ENCODE measurements at regions not wholly inside any gene's neighbourhood (a gene's known extent, or its start where the extent isn't known, plus 50 kb on each side); places are given as distances from the start of the nearest gene placed in this dataset.

DNA sequence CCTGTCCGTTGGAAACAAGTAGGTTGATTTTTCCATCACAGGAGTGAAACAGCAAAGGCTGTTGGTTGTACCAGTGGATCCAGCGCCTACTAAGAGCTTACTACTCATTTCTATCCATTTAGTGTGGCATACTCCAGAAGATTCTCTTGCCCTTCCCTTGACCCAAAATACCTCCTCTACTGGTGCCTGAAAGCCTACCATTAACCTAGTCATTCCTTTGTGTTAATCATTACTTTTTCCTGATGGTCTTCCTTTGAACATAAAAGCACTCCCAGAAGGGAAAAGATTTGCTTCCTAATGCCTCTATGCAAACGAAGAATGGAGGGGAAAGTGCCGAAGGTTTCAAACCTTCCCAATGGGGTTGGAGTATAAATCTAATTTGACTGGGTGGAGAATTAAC, 123.3 kb downstream of the QRSL1 start:
- H3K4me3 ChIP-seq (ENCODE audit: low read depth in 1 of 5, low read length in 5 of 5): no peak overlapping the region
- no peak overlapping the region for H3K27ac ChIP-seq (ENCODE audit: low read depth, low read length)
- no peaks in the 10 kb centered on the region for H3K4me1 ChIP-seq (ENCODE audit: control insufficient read depth in 5 of 5, insufficient read depth in 5 of 5, low read length in 5 of 5)
- no peak overlapping the region for H3K9ac ChIP-seq (ENCODE audit: low read length in 5 of 5)
- H3K36me3 ChIP-seq (ENCODE audit: control insufficient read depth in 5 of 5, insufficient read depth in 5 of 5, low read length in 5 of 5): no peaks in the 10 kb centered on the region
- H3K9me3 ChIP-seq (ENCODE audit: control insufficient read depth in 5 of 5, low read length in 5 of 5): no peaks in the 10 kb centered on the region
- no peaks in the 10 kb centered on the region for H3K27me3 ChIP-seq (ENCODE audit: control insufficient read depth in 5 of 5, insufficient read depth in 4 of 5, low read length in 5 of 5)

DNA sequence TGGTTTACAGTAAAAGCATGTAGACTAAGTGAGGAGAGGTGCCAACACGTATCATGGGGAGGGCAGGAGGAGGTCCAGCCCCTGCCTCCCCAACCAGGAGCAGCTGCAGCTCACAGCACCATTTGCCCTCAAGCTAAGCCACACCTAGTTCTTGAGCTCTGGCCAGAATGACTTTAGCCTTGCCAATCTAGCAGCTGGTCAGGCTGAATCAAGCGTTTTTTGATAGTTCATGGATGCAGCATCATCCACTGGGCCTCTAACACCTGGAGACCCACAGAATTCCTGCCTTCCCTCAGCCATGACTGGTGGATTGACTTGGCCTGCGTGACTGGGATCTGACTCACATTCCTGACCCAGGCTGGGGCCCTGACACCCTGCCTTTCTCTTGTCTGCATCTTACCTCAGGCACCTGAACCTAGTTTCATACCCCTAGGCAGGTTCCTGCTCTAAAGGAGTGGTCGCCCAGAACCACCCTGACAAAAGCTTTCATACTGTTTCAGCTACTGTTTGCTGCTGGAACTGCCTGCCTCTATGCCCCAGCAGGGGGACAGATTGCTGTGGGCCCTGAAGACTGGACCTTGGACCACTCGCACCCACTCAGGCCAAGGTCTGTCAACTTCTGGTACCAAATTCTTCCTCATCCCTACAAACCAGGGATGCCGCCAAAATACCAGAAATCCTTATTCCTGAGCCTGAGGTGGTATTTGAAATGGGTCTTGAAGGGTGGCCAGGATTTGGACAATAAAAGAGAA, 122.3 kb downstream of the QRSL1 start:
- Histone ChIP-seq H3K9me3 (ENCODE audit: control insufficient read depth in 5 of 5, low read length in 5 of 5) (no peaks in the 10 kb centered on the region), H3K36me3 (ENCODE audit: control insufficient read depth in 5 of 5, insufficient read depth in 5 of 5, low read length in 5 of 5) (no peaks in the 10 kb centered on the region), H3K4me1 (ENCODE audit: control insufficient read depth in 5 of 5, insufficient read depth in 5 of 5, low read length in 5 of 5) (no peaks in the 10 kb centered on the region), H3K27me3 (ENCODE audit: control insufficient read depth in 5 of 5, insufficient read depth in 4 of 5, low read length in 5 of 5) (no peaks in the 10 kb centered on the region), H3K27ac (ENCODE audit: low read depth, low read length) (no peak overlapping the region), H3K4me3 (ENCODE audit: low read depth in 1 of 5, low read length in 5 of 5) (no peak overlapping the region), H3K9ac (ENCODE audit: low read length in 5 of 5) (no peak overlapping the region)

DNA sequence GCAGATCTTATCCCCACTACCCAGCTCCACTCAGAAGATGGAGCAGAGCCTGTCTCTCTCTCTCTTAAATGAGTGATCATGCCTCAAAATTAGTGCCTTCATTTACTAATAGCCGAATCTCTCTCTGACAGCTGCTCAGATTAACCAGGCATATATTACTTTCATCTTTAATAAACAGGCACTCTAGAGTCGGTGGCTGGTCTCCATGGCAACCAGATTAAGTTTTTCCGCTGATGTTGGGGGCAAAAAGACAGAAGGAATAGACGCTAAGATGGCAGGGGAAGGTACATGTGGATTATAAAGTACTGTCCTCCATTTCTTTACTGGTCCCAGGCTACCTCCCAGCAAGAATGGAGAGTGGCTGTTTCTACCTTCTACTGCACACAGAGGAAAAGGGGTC, 121.6 kb downstream of the QRSL1 start:
- Histone ChIP-seq H3K36me3 (ENCODE audit: control insufficient read depth in 5 of 5, insufficient read depth in 5 of 5, low read length in 5 of 5) (no peaks in the 10 kb centered on the region), H3K27me3 (ENCODE audit: control insufficient read depth in 5 of 5, insufficient read depth in 4 of 5, low read length in 5 of 5) (no peaks in the 10 kb centered on the region), H3K27ac (ENCODE audit: low read depth, low read length) (no peak overlapping the region), H3K9me3 (ENCODE audit: control insufficient read depth in 5 of 5, low read length in 5 of 5) (no peaks in the 10 kb centered on the region), H3K4me3 (ENCODE audit: low read depth in 1 of 5, low read length in 5 of 5) (no peak overlapping the region), H3K4me1 (ENCODE audit: control insufficient read depth in 5 of 5, insufficient read depth in 5 of 5, low read length in 5 of 5) (no peaks in the 10 kb centered on the region), H3K9ac (ENCODE audit: low read length in 5 of 5) (no peak overlapping the region)

DNA sequence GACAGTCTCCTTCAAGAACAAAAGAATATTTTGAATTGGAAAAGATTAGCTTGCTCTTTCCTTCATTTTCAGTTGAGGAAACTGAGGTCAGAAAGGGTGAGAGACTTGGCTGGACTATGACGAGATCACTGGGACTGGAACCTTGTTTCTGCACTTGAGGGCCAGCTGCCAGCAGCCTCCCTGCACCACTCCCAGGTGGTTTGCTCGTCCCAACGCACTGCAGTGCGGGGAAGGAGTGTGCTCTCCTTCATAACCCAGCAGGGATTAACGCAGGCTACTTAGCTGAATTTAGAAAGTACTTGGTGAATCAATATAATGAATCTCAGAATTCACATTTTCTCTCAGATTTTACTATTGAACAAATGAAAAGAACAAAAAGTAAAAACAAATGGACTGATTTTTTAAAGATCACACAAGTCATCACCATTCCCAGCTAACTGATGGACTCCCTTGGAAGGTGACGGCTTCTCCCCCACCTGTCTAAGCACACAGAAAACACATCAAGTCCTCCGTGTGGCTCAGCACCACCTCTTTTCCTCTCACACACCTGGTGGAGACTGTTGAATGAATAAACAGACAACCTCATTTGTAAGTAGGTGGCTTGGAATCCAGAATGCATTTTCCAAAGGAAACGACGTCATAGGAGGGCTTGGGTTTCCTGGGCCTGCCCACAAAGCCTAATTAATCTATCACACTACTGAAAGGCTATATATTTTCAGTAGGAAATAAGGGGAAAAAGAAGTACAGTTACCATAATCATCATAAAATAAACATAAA, 121.0 kb downstream of the QRSL1 start:
- no peaks in the 10 kb centered on the region for H3K27me3 ChIP-seq (ENCODE audit: control insufficient read depth in 5 of 5, insufficient read depth in 4 of 5, low read length in 5 of 5)
- H3K9me3 ChIP-seq (ENCODE audit: control insufficient read depth in 5 of 5, low read length in 5 of 5): no peaks in the 10 kb centered on the region
- no peak overlapping the region for H3K27ac ChIP-seq (ENCODE audit: low read depth, low read length)
- H3K9ac ChIP-seq (ENCODE audit: low read length in 5 of 5): no peak overlapping the region
- H3K4me3 ChIP-seq (ENCODE audit: low read depth in 1 of 5, low read length in 5 of 5): no peak overlapping the region
- no peaks in the 10 kb centered on the region for H3K36me3 ChIP-seq (ENCODE audit: control insufficient read depth in 5 of 5, insufficient read depth in 5 of 5, low read length in 5 of 5)
- no peaks in the 10 kb centered on the region for H3K4me1 ChIP-seq (ENCODE audit: control insufficient read depth in 5 of 5, insufficient read depth in 5 of 5, low read length in 5 of 5)

DNA sequence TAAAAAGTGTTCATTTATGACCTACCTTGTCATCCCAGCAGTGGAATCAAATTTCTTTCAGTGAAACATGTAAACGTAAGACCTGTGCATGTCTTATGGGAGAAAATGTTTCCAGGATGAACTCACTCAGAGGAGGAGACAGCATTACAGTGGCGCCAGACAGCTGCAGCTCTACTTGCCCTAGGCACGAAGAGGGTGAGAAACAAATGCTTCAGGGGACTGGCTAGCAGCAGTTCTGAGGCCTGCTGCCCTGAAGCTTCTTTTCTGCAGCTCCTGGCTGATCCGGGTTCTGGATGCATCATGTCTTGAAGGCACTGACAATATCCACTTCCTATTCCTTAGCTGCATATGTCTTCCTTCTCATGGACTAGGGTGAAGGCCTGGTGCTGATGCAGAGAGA, 120.2 kb downstream of the QRSL1 start:
- no peaks in the 10 kb centered on the region for H3K27me3 ChIP-seq (ENCODE audit: control insufficient read depth in 5 of 5, insufficient read depth in 4 of 5, low read length in 5 of 5)
- no peaks in the 10 kb centered on the region for H3K36me3 ChIP-seq (ENCODE audit: control insufficient read depth in 5 of 5, insufficient read depth in 5 of 5, low read length in 5 of 5)
- H3K4me3 ChIP-seq (ENCODE audit: low read depth in 1 of 5, low read length in 5 of 5): no peak overlapping the region
- H3K4me1 ChIP-seq (ENCODE audit: control insufficient read depth in 5 of 5, insufficient read depth in 5 of 5, low read length in 5 of 5): no peaks in the 10 kb centered on the region
- no peaks in the 10 kb centered on the region for H3K9me3 ChIP-seq (ENCODE audit: control insufficient read depth in 5 of 5, low read length in 5 of 5)
- no peak overlapping the region for H3K9ac ChIP-seq (ENCODE audit: low read length in 5 of 5)
- no peak overlapping the region for H3K27ac ChIP-seq (ENCODE audit: low read depth, low read length)

DNA sequence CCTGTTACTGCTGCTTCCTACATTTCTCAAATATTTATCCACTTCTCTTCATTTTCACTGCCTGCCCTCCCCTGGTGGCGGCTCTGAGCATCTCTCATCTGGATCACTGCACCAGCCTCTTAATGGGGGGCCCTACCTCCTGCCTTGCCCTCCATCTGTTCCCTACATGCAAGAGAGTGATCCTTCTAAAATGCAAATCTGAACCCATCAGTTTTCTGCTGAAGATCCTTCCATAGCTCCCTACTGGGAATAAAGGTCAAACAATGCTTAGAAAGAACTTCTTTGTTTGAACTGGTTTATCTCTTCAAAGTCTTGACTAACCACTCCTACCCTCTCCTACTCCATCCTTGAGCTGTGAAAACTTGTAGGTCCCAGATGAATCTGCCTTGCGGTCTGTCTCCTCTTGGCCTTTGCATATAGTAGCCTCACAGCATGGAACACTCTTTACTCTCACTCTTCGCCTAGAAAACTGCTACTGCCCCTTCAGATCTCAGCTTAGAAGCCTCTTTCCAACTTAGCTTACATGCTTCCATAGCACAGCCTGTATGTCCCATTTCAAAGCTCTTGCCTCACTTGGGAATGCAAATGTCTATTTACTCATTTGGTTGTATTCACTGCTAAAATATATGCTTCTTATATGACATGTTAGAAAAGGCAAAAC, 119.3 kb downstream of the QRSL1 start:
- no peaks in the 10 kb centered on the region for H3K27me3 ChIP-seq (ENCODE audit: control insufficient read depth in 5 of 5, insufficient read depth in 4 of 5, low read length in 5 of 5)
- H3K9ac ChIP-seq (ENCODE audit: low read length in 5 of 5): no peak overlapping the region
- no peak overlapping the region for H3K27ac ChIP-seq (ENCODE audit: low read depth, low read length)
- H3K4me3 ChIP-seq (ENCODE audit: low read depth in 1 of 5, low read length in 5 of 5): no peak overlapping the region
- H3K36me3 ChIP-seq (ENCODE audit: control insufficient read depth in 5 of 5, insufficient read depth in 5 of 5, low read length in 5 of 5): no peaks in the 10 kb centered on the region
- H3K9me3 ChIP-seq (ENCODE audit: control insufficient read depth in 5 of 5, low read length in 5 of 5): no peaks in the 10 kb centered on the region
- no peaks in the 10 kb centered on the region for H3K4me1 ChIP-seq (ENCODE audit: control insufficient read depth in 5 of 5, insufficient read depth in 5 of 5, low read length in 5 of 5)

DNA sequence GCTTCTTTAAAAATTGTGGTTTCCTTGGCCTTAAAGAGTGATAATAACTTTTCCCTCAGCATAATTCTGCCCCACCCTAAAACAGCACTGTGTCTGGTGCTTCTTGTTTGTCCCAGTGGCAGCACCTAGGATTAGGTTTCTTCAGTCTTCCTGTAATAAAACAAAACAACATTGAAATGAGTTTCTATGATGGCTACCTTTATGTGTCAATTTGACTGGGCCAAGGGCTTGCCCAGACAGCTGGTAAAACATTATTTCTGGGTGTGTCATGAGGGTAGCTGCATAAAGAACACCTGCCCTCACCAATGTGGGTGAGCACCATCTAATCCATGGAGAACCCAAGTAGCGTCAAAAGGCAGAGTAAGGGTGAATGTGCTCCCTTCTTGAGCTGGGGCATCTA, 117.8 kb downstream of the QRSL1 start:
- no peak overlapping the region for H3K4me3 ChIP-seq (ENCODE audit: low read depth in 1 of 5, low read length in 5 of 5)
- no peaks in the 10 kb centered on the region for H3K4me1 ChIP-seq (ENCODE audit: control insufficient read depth in 5 of 5, insufficient read depth in 5 of 5, low read length in 5 of 5)
- no peak overlapping the region for H3K27ac ChIP-seq (ENCODE audit: low read depth, low read length)
- no peaks in the 10 kb centered on the region for H3K36me3 ChIP-seq (ENCODE audit: control insufficient read depth in 5 of 5, insufficient read depth in 5 of 5, low read length in 5 of 5)
- no peaks in the 10 kb centered on the region for H3K9me3 ChIP-seq (ENCODE audit: control insufficient read depth in 5 of 5, low read length in 5 of 5)
- H3K9ac ChIP-seq (ENCODE audit: low read length in 5 of 5): no peak overlapping the region
- H3K27me3 ChIP-seq (ENCODE audit: control insufficient read depth in 5 of 5, insufficient read depth in 4 of 5, low read length in 5 of 5): no peaks in the 10 kb centered on the region

DNA sequence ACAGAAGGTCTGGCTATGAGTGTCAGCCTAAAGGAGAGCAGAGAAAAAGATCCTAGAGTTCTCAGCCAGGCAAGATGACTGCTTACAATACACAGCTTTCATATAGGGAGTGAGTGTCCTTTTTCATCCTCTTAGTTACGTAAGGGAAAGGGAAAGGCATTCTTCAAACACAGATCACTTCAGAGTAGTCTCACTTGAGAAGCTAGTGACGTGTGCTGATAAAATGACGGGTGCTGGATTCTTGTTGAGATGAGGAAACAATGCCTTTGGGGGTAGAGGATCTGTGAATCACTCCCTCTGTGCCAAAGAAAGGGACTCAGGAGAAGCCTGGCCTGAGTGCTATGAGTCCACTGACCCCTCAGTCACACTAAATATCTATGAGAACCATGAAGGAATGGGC, 117.3 kb downstream of the QRSL1 start:
- no peak overlapping the region for H3K27ac ChIP-seq (ENCODE audit: low read depth, low read length)
- no peak overlapping the region for H3K9ac ChIP-seq (ENCODE audit: low read length in 5 of 5)
- H3K36me3 ChIP-seq (ENCODE audit: control insufficient read depth in 5 of 5, insufficient read depth in 5 of 5, low read length in 5 of 5): no peaks in the 10 kb centered on the region
- H3K4me3 ChIP-seq (ENCODE audit: low read depth in 1 of 5, low read length in 5 of 5): no peak overlapping the region
- no peaks in the 10 kb centered on the region for H3K9me3 ChIP-seq (ENCODE audit: control insufficient read depth in 5 of 5, low read length in 5 of 5)
- H3K27me3 ChIP-seq (ENCODE audit: control insufficient read depth in 5 of 5, insufficient read depth in 4 of 5, low read length in 5 of 5): no peaks in the 10 kb centered on the region
- H3K4me1 ChIP-seq (ENCODE audit: control insufficient read depth in 5 of 5, insufficient read depth in 5 of 5, low read length in 5 of 5): no peaks in the 10 kb centered on the region

DNA sequence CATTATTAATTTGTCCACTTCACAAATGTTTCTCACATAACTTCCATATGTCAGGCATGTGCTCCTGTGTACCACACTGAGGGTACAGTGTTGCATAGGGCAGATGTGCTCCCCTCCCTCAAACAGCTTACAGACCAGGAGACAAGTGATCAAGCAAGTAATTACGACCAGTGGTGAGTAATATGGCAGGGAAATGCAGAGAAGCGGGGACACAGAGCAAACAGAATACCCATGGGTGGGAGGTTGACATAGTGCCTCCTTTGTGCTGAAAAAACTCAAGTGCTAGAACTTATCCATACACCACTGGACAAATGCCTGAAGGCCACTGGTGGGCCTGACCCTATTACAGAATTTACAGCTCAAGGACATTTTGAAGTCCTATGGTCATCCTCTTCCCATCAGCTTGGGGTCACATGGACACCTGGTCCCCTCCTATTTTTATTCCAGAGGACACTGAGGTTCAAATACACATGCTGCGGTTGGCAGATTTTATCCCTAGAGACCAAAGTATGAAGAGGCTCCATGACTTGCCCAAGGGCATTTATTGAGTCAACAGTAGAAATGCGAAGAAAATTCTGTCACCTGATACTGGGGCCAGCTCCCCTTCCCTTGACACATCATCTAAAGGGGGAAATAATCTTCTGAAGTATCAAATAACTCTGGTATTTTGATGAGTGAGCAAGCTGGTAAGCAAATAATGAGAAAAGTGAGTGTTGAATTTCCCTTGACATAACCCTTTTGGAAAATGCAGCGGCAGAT, 116.6 kb downstream of the QRSL1 start:
- Histone ChIP-seq H3K4me1 (ENCODE audit: control insufficient read depth in 5 of 5, insufficient read depth in 5 of 5, low read length in 5 of 5) (no peaks in the 10 kb centered on the region), H3K27ac (ENCODE audit: low read depth, low read length) (no peak overlapping the region)

More for the DNA sequence above, 116.6 kb downstream of the QRSL1 start:
- Histone ChIP-seq H3K9me3 (ENCODE audit: control insufficient read depth in 5 of 5, low read length in 5 of 5) (no peaks in the 10 kb centered on the region), H3K9ac (ENCODE audit: low read length in 5 of 5) (no peak overlapping the region), H3K36me3 (ENCODE audit: control insufficient read depth in 5 of 5, insufficient read depth in 5 of 5, low read length in 5 of 5) (no peaks in the 10 kb centered on the region), H3K27me3 (ENCODE audit: control insufficient read depth in 5 of 5, insufficient read depth in 4 of 5, low read length in 5 of 5) (no peaks in the 10 kb centered on the region), H3K4me3 (ENCODE audit: low read depth in 1 of 5, low read length in 5 of 5) (no peak overlapping the region)

Data from subcutaneous abdominal adipose tissue (tissue), 5 donors.